ENCODE measurements at regions not wholly inside any gene's neighbourhood (a gene's known extent, or its start where the extent isn't known, plus 50 kb on each side); places are given as distances from the start of the nearest gene placed in this dataset.

DNA sequence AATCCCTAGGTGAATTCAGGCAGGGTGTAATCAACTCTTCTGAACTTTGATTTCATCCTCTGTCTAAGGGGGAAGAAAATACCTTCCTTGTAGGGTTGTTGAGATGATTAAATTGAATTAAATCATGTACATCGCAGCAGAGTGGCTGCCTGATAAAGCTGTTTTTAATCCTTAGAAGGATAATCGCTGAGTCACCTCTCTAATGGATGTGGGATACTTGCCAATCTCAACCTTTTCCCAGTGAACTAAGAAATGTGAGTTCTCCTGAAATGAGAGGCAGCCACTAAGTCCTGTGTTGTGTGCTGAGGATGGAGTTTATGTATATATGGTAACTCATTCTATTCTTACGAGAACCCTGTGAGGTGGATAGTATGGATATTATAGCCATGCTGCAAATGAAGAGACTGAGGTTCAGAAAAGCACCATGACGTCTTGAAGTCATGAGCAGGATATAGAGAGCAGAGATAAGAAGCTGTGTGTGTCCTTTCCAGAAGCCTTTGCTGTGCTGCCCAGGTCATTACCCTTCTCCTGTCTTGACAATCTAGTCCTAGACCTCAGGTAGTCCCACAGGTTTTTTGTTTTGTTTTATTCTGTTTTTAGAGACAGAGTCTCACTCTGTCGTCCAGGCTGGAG, 93.3 kb downstream of the HNRNPLL start:
- Histone ChIP-seq H3K27me3 (ENCODE audit: control insufficient read depth in 1 of 2, insufficient read depth in 2 of 2, low read length in 2 of 2) (no peaks in the 10 kb centered on the region), H3K4me3 (replicated peaks in 1 of 3; ENCODE audit: insufficient read depth in 1 of 3, low read depth in 2 of 3, low read length in 3 of 3) (no peak overlapping the region), H3K9me3 (ENCODE audit: low read length) (no peaks in the 10 kb centered on the region), H3K79me2 (ENCODE audit: insufficient read depth, low read length) (no peaks in the 10 kb centered on the region), H4K20me1 (ENCODE audit: insufficient read depth, low read length) (no peaks in the 10 kb centered on the region), H3K4me2 (ENCODE audit: low read depth, low read length) (no peak overlapping the region), H3K27ac (ENCODE audit: extremely low read length, insufficient read depth, low read length) (no peak overlapping the region), H2AFZ (ENCODE audit: low read length) (no peak overlapping the region), H3K9ac (ENCODE audit: insufficient read depth, low read depth, low read length) (no peak overlapping the region), H3K36me3 (replicated peaks in 1 of 2; ENCODE audit: control insufficient read depth in 1 of 2, insufficient read depth in 2 of 2, low read length in 2 of 2) (no peaks in the 10 kb centered on the region), H3K4me1 (ENCODE audit: insufficient read depth, low read length) (peaks cover 30% of the 10 kb centered on the region)
- ATAC-seq (no peak), DNase-seq (ENCODE audit: low spot score) (no peak), FAIRE-seq (no peak)
- peak; percentile 88 for TF ChIP-seq NFE2L2 (IDR thresholded peaks at IDR 0.05; ENCODE audit: low read length)
- peak; percentile 46 for TF ChIP-seq MAFF (IDR thresholded peaks at IDR 0.05; ENCODE audit: low read depth, low read length)
- no peak for TF ChIP-seq SRY (CRISPR knock-in tag; IDR thresholded peaks at IDR 0.05)
- no peak for TF ChIP-seq MEIS2 (CRISPR knock-in tag; IDR thresholded peaks at IDR 0.05)
- no peak for TF ChIP-seq JARID2 (CRISPR knock-in tag; IDR thresholded peaks at IDR 0.05; ENCODE audit: insufficient replicate concordance)
- TF ChIP-seq ZBTB1 (CRISPR knock-in tag; IDR thresholded peaks at IDR 0.05; ENCODE audit: borderline replicate concordance) = no peak
- TF ChIP-seq MED1 (CRISPR knock-in tag; IDR thresholded peaks at IDR 0.05) = no peak
- TF ChIP-seq, protein P1, sequence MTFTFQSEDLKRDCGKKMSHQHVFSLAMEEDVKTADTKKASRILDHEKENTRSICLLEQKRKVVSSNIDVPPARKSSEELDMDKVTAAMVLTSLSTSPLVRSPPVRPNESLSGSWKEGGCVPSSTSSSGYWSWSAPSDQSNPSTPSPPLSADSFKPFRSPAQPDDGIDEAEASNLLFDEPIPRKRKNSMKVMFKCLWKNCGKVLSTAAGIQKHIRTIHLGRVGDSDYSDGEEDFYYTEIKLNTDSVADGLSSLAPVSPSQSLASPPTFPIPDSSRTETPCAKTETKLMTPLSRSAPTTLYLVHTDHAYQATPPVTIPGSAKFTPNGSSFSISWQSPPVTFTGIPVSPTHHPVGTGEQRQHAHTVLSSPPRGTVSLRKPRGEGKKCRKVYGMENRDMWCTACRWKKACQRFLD (CRISPR knock-in tag; IDR thresholded peaks at IDR 0.05; ENCODE audit: borderline replicate concordance) = no peak
- TF ChIP-seq MAFK (conservative IDR thresholded peaks at IDR 0.05 in 1 of 2, IDR thresholded peaks at IDR 0.05 in 1 of 2; ENCODE audit: low read length in 2 of 2) = peak; percentile 55 to 74
- TF ChIP-seq ZBTB21 (CRISPR knock-in tag; IDR thresholded peaks at IDR 0.05) = no peak
- no peak for TF ChIP-seq ZNF546 (CRISPR knock-in tag; conservative IDR thresholded peaks at IDR 0.05)
- 0 out of 2 replicates have a peak, but pooled peaks have one; percentile 48 for TF ChIP-seq NFE2 (CRISPR knock-in tag; IDR thresholded peaks at IDR 0.05)
- TF ChIP-seq, protein P2, sequence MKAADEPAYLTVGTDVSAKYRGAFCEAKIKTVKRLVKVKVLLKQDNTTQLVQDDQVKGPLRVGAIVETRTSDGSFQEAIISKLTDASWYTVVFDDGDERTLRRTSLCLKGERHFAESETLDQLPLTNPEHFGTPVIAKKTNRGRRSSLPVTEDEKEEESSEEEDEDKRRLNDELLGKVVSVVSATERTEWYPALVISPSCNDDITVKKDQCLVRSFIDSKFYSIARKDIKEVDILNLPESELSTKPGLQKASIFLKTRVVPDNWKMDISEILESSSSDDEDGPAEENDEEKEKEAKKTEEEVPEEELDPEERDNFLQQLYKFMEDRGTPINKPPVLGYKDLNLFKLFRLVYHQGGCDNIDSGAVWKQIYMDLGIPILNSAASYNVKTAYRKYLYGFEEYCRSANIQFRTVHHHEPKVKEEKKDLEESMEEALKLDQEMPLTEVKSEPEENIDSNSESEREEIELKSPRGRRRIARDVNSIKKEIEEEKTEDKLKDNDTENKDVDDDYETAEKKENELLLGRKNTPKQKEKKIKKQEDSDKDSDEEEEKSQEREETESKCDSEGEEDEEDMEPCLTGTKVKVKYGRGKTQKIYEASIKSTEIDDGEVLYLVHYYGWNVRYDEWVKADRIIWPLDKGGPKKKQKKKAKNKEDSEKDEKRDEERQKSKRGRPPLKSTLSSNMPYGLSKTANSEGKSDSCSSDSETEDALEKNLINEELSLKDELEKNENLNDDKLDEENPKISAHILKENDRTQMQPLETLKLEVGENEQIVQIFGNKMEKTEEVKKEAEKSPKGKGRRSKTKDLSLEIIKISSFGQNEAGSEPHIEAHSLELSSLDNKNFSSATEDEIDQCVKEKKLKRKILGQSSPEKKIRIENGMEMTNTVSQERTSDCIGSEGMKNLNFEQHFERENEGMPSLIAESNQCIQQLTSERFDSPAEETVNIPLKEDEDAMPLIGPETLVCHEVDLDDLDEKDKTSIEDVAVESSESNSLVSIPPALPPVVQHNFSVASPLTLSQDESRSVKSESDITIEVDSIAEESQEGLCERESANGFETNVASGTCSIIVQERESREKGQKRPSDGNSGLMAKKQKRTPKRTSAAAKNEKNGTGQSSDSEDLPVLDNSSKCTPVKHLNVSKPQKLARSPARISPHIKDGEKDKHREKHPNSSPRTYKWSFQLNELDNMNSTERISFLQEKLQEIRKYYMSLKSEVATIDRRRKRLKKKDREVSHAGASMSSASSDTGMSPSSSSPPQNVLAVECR (CRISPR knock-in tag; IDR thresholded peaks at IDR 0.05; ENCODE audit: borderline replicate concordance) = no peak
- WGBS (ENCODE audit: low lambda C conversion rate) = 63% methylated on average over 5 of the region's 5 CpGs
- in situ Hi-C loops (cut with HindIII; ENCODE audit: extremely low pct_ligation_motif_present, low pct_unique_long_range_greater_than_20kb) = no loop called here
- CTCF ChIA-PET (ENCODE audit: low intra/inter-chr PET ratio, low total read pairs) = interaction anchor here (1.3 to 2.1 kb wide), 2 partner anchors 133 to 194 kb away, joined by 3 to 30 read pairs; no protein-coding TSS in a partner anchor
- intact Hi-C loops (cut with micrococcal nuclease; ENCODE audit: unreplicated experiment) = loop anchor here (2.0 to 5.0 kb wide), 2 partner anchors 45 to 132 kb away; partner anchors contain the start of gene ATL2
- POLR2A ChIA-PET = interaction anchor here (1.8 kb wide), 1 partner anchor 12 kb away, joined by 11 read pairs; no protein-coding TSS in a partner anchor
- BruUV-seq (replicated peaks) = no TSS peak
